HG03520 (cell line): ENCODE measurements at regions not wholly inside any gene's neighbourhood (a gene's known extent, or its start where the extent isn't known, plus 50 kb on each side); places are given as distances from the start of the nearest gene placed in this dataset.
"Not testable (repeated sequence)": the region's sequence is repeated elsewhere in the genome, so short reads cannot be mapped to it uniquely, and the experiment has no call there.

Source experiments
- ATAC-seq: cut with Tn5 transposase; IDR thresholded peaks from one replicate; pipeline ENCODE4 v1.9.1; 2021; ENCODE audit warnings: mild to moderate bottlenecking, moderate library complexity; ENCODE audit not compliant: unreplicated experiment

- ATAC-seq, result no peak
These were observed 115.5 kb downstream of the BUB3 start for GRCh38 chr10:123269675-123270074.

- no peak for ATAC-seq
These were observed 116.0 kb downstream of the BUB3 start for GRCh38 chr10:123270221-123270620.

- no peak for ATAC-seq
These were observed 116.6 kb downstream of the BUB3 start for GRCh38 chr10:123270806-123271205.

GRCh38 chr10:123272171-123272570, 118.0 kb downstream of the BUB3 start:
- ATAC-seq, result no peak

GRCh38 chr10:123274306-123275135, 120.3 kb downstream of the BUB3 start:
- no peak for ATAC-seq

GRCh38 chr10:123275136-123275564, 120.9 kb downstream of the BUB3 start:
- no peak for ATAC-seq

GRCh38 chr10:123278445-123278844, 124.2 kb downstream of the BUB3 start:
- ATAC-seq, result no peak

GRCh38 chr10:123283371-123283770, 129.2 kb downstream of the BUB3 start:
- not testable (repeated sequence) for ATAC-seq

- no peak for ATAC-seq
These were observed 129.8 kb downstream of the BUB3 start for GRCh38 chr10:123284022-123284421.

GRCh38 chr10:123287594-123288247, 133.5 kb downstream of the BUB3 start:
- ATAC-seq, result no peak

GRCh38 chr10:123289432-123289831, 135.2 kb downstream of the BUB3 start:
- ATAC-seq, result no peak

- no peak for ATAC-seq
These were observed 139.9 kb downstream of the BUB3 start for GRCh38 chr10:123294109-123294508.

GRCh38 chr10:123294886-123295285, 140.7 kb downstream of the BUB3 start:
- ATAC-seq, result no peak

GRCh38 chr10:123295644-123296043, 141.4 kb downstream of the BUB3 start:
- no peak for ATAC-seq

GRCh38 chr10:123297175-123297574, 143.0 kb downstream of the BUB3 start:
- no peak for ATAC-seq

- no peak for ATAC-seq
These were observed 144.4 kb downstream of the BUB3 start for GRCh38 chr10:123298583-123298982.

- ATAC-seq, result no peak
These were observed 145.4 kb downstream of the BUB3 start for GRCh38 chr10:123299598-123299997.

GRCh38 chr10:123301077-123301857, 147.1 kb downstream of the BUB3 start:
- ATAC-seq, result no peak

GRCh38 chr10:123303581-123304337, 149.6 kb downstream of the BUB3 start:
- ATAC-seq, result no peak

GRCh38 chr10:123305671-123306070, 151.5 kb downstream of the BUB3 start:
- no peak for ATAC-seq

- ATAC-seq, result no peak
These were observed 152.1 kb downstream of the BUB3 start for GRCh38 chr10:123306290-123306689.
